Neural cell (in vitro differentiated cells): ENCODE measurements at regions not wholly inside any gene's neighbourhood (a gene's known extent, or its start where the extent isn't known, plus 50 kb on each side); places are given as distances from the start of the nearest gene placed in this dataset.

Source experiments
- H2AFZ ChIP-seq: fragments of 200-600, 300-800 bp; sonication (generic), shearing (Covaris generic); 2 replicates; pipeline ENCODE4 v1.6.0; 2014; ENCODE audit warnings: low read depth, mild to moderate bottlenecking, antibody characterized with exemption, low read length, moderate library complexity
- H3F3A ChIP-seq: fragments of 200-600 bp; shearing (Covaris generic); 2 replicates; pipeline ENCODE4 v1.6.1; 2016; ENCODE audit warnings: mild to moderate bottlenecking, moderate library complexity, mixed read lengths, antibody characterized with exemption, low read length; ENCODE audit not compliant: insufficient read depth, poor library complexity, severe bottlenecking
- H3K27ac ChIP-seq: fragments of 200-600, 300-800 bp; sonication (generic), shearing (Covaris generic); 2 replicates; pipeline ENCODE4 v1.5.1; 2014; ENCODE audit warnings: mild to moderate bottlenecking, low read length, moderate library complexity
- H3K27me3 ChIP-seq: fragments of 300-800, 200-600 bp; sonication (generic), shearing (Covaris generic); 2 replicates; pipeline ENCODE4 v1.6.0; 2014; ENCODE audit warnings: mild to moderate bottlenecking, low read depth, low read length, moderate library complexity; ENCODE audit not compliant: insufficient read depth
- H3K36me3 ChIP-seq: fragments of 300-800, 200-600 bp; sonication (generic), shearing (Covaris generic); 2 replicates; pipeline ENCODE4 v1.5.1; 2014; ENCODE audit warnings: mild to moderate bottlenecking, antibody characterized with exemption, low read length, moderate library complexity; ENCODE audit not compliant: insufficient read depth
- H3K4me2 ChIP-seq: fragments of 300-800, 200-600 bp; sonication (generic), shearing (Covaris generic); 2 replicates; pipeline ENCODE4 v1.6.0; 2014; ENCODE audit warnings: mild to moderate bottlenecking, low read length
- H3K4me3 ChIP-seq: fragments of 300-800, 200-600 bp; sonication (generic), shearing (Covaris generic); 2 replicates; pipeline ENCODE4 v1.5.1; 2014; ENCODE audit warnings: mild to moderate bottlenecking, low read length, moderate library complexity
- H3K79me2 ChIP-seq: fragments of 200-600 bp; shearing (Covaris generic); replicated peaks from 2 replicates; pipeline ENCODE4 v1.6.0; 2014; ENCODE audit warnings: mild to moderate bottlenecking, low read length, moderate library complexity; ENCODE audit not compliant: insufficient read depth
- H3K9ac ChIP-seq: fragments of 300-800, 200-600 bp; sonication (generic), shearing (Covaris generic); 2 replicates; pipeline ENCODE4 v1.6.1; 2016; ENCODE audit warnings: mild to moderate bottlenecking, low read length, mixed read lengths
- H3K9me2 ChIP-seq: fragments of 200-600 bp; shearing (Covaris generic); 2 replicates; pipeline ENCODE4 v1.6.1; 2016; ENCODE audit warnings: mild to moderate bottlenecking, low read length, mixed read lengths; ENCODE audit not compliant: insufficient read depth
- H3K9me3 ChIP-seq: fragments of 200-600, 300-800 bp; sonication (generic), shearing (Covaris generic); 2 replicates; pipeline ENCODE4 v1.6.1; 2016; ENCODE audit warnings: mild to moderate bottlenecking, mixed run types, low read length, moderate library complexity, mixed read lengths
- H4K20me1 ChIP-seq: fragments of 200-600 bp; shearing (Covaris generic); 2 replicates; pipeline ENCODE4 v1.6.1; 2016; ENCODE audit warnings: mild to moderate bottlenecking, mixed run types; ENCODE audit not compliant: insufficient read depth
- EP300 ChIP-seq: fragments of 450-650 bp; conservative IDR thresholded peaks from 2 replicates; pipeline ENCODE4 v1.6.1; 2014; ENCODE audit warnings: antibody characterized with exemption, mild to moderate bottlenecking, moderate library complexity; ENCODE audit not compliant: poor library complexity, severe bottlenecking
- EZH2 ChIP-seq: fragments of 200-600, 300-800 bp; shearing (Covaris generic), sonication (generic); IDR thresholded peaks from 2 replicates; pipeline ENCODE4 v1.6.1; 2014; ENCODE audit warnings: antibody characterized with exemption, low read length, borderline replicate concordance, mild to moderate bottlenecking; ENCODE audit not compliant: insufficient read depth, poor library complexity, severe bottlenecking
- MXI1 ChIP-seq: fragments of 450-650 bp; conservative IDR thresholded peaks from 2 replicates; pipeline ENCODE4 v1.6.1; 2014; ENCODE audit warnings: antibody characterized with exemption, mild to moderate bottlenecking; ENCODE audit not compliant: poor library complexity, severe bottlenecking
- POLR2AphosphoS5 ChIP-seq: IDR thresholded peaks from 2 replicates; pipeline ENCODE4 v1.6.1; 2012
- RAD21 ChIP-seq: fragments of 450-650 bp; conservative IDR thresholded peaks from 2 replicates; pipeline ENCODE4 v1.6.1; 2014; ENCODE audit warnings: antibody characterized with exemption, mild to moderate bottlenecking, moderate library complexity
- SMC3 ChIP-seq: fragments of 450-650 bp; conservative IDR thresholded peaks from 2 replicates; pipeline ENCODE4 v1.6.1; 2014; ENCODE audit warnings: antibody characterized with exemption, mild to moderate bottlenecking, moderate library complexity; ENCODE audit not compliant: poor library complexity
- TAF1 ChIP-seq: IDR thresholded peaks from 2 replicates; pipeline ENCODE4 v1.6.1; 2012; ENCODE audit warnings: low read depth
- TF ChIP-seq, protein P1 (sequence below): fragments of 450-650 bp; IDR thresholded peaks from 2 replicates; pipeline ENCODE4 v1.5.1; 2014; ENCODE audit warnings: antibody characterized with exemption, mild to moderate bottlenecking, moderate library complexity; ENCODE audit not compliant: poor library complexity, severe bottlenecking
- TF ChIP-seq, protein P2 (sequence below): IDR thresholded peaks from 2 replicates; pipeline ENCODE4 v1.6.1; 2012; ENCODE audit warnings: borderline replicate concordance

DNA sequence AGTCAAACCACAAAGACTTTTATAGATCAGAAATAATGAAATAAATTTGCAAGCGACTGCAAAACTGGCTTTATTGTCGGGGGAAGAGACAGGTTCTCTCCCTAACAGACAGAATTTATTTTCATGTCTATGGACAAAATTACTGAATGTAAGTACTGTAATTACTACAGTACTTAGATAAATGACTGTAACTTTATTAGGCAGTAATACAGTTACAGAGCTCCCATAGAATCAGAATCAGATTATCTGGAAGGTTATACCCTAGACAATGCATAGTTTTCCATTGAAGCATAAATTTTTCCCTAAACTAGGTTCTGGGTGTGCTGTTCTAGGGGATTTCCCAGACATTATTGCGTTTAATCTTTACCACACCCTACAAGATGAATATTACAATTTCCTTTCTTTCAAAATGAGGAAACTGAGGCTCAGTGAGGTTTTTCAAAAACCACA, 114.2 kb downstream of the C12orf75 start:
- Histone ChIP-seq H3K9ac (no peak overlapping the region), H3K36me3 (no peaks in the 10 kb centered on the region), H3K27me3 (no peaks in the 10 kb centered on the region), H3K79me2 (no peaks in the 10 kb centered on the region), H3F3A (no peaks in the 10 kb centered on the region), H3K4me3 (no peak overlapping the region), H3K9me2 (no peaks in the 10 kb centered on the region), H4K20me1 (no peaks in the 10 kb centered on the region), H3K4me2 (no peak overlapping the region), H3K27ac (no peak overlapping the region), H3K9me3 (no peaks in the 10 kb centered on the region), H2AFZ (peak overlapping the region; percentile 16)
- TF ChIP-seq, protein P1, sequence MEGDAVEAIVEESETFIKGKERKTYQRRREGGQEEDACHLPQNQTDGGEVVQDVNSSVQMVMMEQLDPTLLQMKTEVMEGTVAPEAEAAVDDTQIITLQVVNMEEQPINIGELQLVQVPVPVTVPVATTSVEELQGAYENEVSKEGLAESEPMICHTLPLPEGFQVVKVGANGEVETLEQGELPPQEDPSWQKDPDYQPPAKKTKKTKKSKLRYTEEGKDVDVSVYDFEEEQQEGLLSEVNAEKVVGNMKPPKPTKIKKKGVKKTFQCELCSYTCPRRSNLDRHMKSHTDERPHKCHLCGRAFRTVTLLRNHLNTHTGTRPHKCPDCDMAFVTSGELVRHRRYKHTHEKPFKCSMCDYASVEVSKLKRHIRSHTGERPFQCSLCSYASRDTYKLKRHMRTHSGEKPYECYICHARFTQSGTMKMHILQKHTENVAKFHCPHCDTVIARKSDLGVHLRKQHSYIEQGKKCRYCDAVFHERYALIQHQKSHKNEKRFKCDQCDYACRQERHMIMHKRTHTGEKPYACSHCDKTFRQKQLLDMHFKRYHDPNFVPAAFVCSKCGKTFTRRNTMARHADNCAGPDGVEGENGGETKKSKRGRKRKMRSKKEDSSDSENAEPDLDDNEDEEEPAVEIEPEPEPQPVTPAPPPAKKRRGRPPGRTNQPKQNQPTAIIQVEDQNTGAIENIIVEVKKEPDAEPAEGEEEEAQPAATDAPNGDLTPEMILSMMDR: no peak
- TF ChIP-seq EZH2 (no peak), TAF1 (no peak), MXI1 (no peak), EP300 (no peak), SMC3 (no peak), POLR2AphosphoS5 (no peak), RAD21 (no peak)
- TF ChIP-seq, protein P2, sequence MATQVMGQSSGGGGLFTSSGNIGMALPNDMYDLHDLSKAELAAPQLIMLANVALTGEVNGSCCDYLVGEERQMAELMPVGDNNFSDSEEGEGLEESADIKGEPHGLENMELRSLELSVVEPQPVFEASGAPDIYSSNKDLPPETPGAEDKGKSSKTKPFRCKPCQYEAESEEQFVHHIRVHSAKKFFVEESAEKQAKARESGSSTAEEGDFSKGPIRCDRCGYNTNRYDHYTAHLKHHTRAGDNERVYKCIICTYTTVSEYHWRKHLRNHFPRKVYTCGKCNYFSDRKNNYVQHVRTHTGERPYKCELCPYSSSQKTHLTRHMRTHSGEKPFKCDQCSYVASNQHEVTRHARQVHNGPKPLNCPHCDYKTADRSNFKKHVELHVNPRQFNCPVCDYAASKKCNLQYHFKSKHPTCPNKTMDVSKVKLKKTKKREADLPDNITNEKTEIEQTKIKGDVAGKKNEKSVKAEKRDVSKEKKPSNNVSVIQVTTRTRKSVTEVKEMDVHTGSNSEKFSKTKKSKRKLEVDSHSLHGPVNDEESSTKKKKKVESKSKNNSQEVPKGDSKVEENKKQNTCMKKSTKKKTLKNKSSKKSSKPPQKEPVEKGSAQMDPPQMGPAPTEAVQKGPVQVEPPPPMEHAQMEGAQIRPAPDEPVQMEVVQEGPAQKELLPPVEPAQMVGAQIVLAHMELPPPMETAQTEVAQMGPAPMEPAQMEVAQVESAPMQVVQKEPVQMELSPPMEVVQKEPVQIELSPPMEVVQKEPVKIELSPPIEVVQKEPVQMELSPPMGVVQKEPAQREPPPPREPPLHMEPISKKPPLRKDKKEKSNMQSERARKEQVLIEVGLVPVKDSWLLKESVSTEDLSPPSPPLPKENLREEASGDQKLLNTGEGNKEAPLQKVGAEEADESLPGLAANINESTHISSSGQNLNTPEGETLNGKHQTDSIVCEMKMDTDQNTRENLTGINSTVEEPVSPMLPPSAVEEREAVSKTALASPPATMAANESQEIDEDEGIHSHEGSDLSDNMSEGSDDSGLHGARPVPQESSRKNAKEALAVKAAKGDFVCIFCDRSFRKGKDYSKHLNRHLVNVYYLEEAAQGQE: no peak

DNA sequence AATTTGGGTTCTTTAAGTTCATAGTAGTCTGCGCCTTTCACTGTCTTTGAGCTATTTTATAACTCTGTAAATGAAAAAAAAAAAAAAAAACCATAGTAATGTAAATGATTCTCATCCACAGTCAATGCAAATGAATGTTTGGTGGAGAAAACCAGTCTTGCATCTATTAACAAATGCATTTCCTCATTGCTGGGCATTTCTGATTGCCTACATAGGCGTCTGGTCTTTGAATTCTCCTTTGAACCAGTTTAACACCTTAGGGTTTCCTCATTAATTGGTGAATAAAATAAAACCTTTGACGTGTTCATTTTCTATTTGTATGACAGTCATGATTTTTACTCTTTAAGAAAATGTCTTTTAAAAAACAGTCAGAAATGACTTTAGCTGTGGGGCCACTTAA, 114.8 kb downstream of the C12orf75 start:
- Histone ChIP-seq H3K27ac (peak overlapping the region; percentile 5), H3K9ac (no peak overlapping the region), H3F3A (no peaks in the 10 kb centered on the region)

More for the DNA sequence above, 114.8 kb downstream of the C12orf75 start:
- no peaks in the 10 kb centered on the region for H3K36me3 ChIP-seq
- H3K9me2 ChIP-seq: no peaks in the 10 kb centered on the region
- no peaks in the 10 kb centered on the region for H3K9me3 ChIP-seq
- TF ChIP-seq POLR2AphosphoS5 (no peak), EZH2 (no peak), MXI1 (no peak), RAD21 (no peak), TAF1 (no peak), EP300 (no peak), SMC3 (no peak)
- TF ChIP-seq, protein P1: no peak
- TF ChIP-seq, protein P2: no peak
- no peaks in the 10 kb centered on the region for H3K27me3 ChIP-seq
- no peaks in the 10 kb centered on the region for H4K20me1 ChIP-seq
- peak overlapping the region; percentile 3 for H2AFZ ChIP-seq
- H3K4me3 ChIP-seq: no peak overlapping the region
- no peaks in the 10 kb centered on the region for H3K79me2 ChIP-seq
- H3K4me2 ChIP-seq: no peak overlapping the region
